Right lobe of liver (tissue), 4 donors: ENCODE measurements at regions not wholly inside any gene's neighbourhood (a gene's known extent, or its start where the extent isn't known, plus 50 kb on each side); places are given as distances from the start of the nearest gene placed in this dataset.

Experiments used
- POLR2A ChIP-seq: fragments of 450-650 bp; IDR thresholded peaks from one replicate; pipeline ENCODE4 v1.6.1; 2017; ENCODE audit warnings: antibody characterized with exemption, mild to moderate bottlenecking
- TF ChIP-seq, protein P1 (sequence below), 4 donors: fragments of 200-600 bp in 3 of 4; fragments of 450-650 bp in 1 of 4; IDR thresholded peaks; one replicate each; pipeline versions ENCODE4 v1.5.1 to v1.8.0; 2016 to 2022; ENCODE audit warnings: antibody characterized with exemption in 4 of 4, mild to moderate bottlenecking in 2 of 4
- donor health status: DM: no; HTN: no; CAD: no.
- donor health status: DM: no; HTN: no; CAD: no.
- donor health status: DM: no; HTN: yes; CAD: no.

DNA sequence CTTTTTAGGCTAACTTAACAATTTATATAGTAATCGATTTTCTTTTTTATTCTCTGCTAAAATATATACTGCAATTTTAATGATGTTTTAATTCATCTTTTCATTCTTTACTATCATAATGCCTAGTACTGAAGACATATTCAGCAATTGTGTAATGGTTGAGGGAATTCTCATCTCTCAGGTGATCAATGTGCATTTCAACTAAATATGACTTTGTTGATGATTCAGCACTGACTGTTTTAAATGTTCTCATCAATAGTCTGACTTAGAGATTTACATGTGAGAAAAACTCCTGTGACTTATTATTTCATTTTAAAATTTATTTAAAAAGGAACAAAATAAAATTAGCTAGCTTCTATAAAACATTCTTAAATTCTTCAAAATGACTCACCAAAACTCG, 1450.3 kb downstream of the STIM2 start:
- TF ChIP-seq, protein P1, sequence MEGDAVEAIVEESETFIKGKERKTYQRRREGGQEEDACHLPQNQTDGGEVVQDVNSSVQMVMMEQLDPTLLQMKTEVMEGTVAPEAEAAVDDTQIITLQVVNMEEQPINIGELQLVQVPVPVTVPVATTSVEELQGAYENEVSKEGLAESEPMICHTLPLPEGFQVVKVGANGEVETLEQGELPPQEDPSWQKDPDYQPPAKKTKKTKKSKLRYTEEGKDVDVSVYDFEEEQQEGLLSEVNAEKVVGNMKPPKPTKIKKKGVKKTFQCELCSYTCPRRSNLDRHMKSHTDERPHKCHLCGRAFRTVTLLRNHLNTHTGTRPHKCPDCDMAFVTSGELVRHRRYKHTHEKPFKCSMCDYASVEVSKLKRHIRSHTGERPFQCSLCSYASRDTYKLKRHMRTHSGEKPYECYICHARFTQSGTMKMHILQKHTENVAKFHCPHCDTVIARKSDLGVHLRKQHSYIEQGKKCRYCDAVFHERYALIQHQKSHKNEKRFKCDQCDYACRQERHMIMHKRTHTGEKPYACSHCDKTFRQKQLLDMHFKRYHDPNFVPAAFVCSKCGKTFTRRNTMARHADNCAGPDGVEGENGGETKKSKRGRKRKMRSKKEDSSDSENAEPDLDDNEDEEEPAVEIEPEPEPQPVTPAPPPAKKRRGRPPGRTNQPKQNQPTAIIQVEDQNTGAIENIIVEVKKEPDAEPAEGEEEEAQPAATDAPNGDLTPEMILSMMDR (IDR thresholded peaks at IDR 0.05): no peak
- no peak for TF ChIP-seq POLR2A
